ENCODE measurements at regions not wholly inside any gene's neighbourhood (a gene's known extent, or its start where the extent isn't known, plus 50 kb on each side); places are given as distances from the start of the nearest gene placed in this dataset.

GRCh38 chr12:41801261-41801660, 343.4 kb downstream of the GXYLT1 start:
- Histone ChIP-seq H3K27me3 (ENCODE audit: low read depth, low read length) (no peaks in the 10 kb centered on the region), H3K27ac (ENCODE audit: low read length) (no peak overlapping the region)

GRCh38 chr12:41799671-41800070, 345.0 kb downstream of the GXYLT1 start:
- Histone ChIP-seq H3K4me1 (ENCODE audit: control insufficient read depth in 1 of 2, insufficient read depth in 2 of 2, low read length in 2 of 2) (no peaks in the 10 kb centered on the region), H3K36me3 (ENCODE audit: control insufficient read depth in 1 of 2, insufficient read depth in 2 of 2, low read length in 2 of 2) (no peaks in the 10 kb centered on the region), H3K9me3 (ENCODE audit: control insufficient read depth in 1 of 2, low read length in 2 of 2) (no peaks in the 10 kb centered on the region)

More at GRCh38 chr12:41801261-41801660, 343.4 kb downstream of the GXYLT1 start:
- no peaks in the 10 kb centered on the region for H3K4me1 ChIP-seq (ENCODE audit: control insufficient read depth in 1 of 2, insufficient read depth in 2 of 2, low read length in 2 of 2)
- H3K4me3 ChIP-seq (ENCODE audit: low read depth in 1 of 2, low read length in 2 of 2), result no peak overlapping the region
- no peaks in the 10 kb centered on the region for H3K9me3 ChIP-seq (ENCODE audit: control insufficient read depth in 1 of 2, low read length in 2 of 2)
- no peaks in the 10 kb centered on the region for H3K36me3 ChIP-seq (ENCODE audit: control insufficient read depth in 1 of 2, insufficient read depth in 2 of 2, low read length in 2 of 2)

DNA sequence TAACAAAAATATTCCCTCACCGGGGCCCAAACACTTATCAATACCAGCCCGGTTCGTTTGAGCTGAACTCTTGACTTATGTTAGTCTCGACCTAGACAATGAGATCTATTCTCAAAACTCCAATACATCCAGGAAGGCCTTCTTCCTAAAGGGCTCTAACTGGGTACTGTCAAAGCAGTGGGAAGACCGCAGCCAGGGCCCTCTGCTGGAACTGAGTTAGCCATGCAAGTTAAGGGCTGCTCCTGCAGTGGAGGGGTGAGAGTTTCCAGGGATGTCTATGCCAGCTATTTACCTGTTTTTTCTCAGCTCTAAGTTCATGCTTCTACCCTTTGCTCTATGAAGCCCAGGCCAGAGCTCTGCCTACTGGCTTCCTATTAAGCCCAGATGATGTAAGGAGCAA, 348.8 kb downstream of the GXYLT1 start:
- Histone ChIP-seq H3K4me1 (ENCODE audit: control insufficient read depth in 1 of 2, insufficient read depth in 2 of 2, low read length in 2 of 2) (no peaks in the 10 kb centered on the region), H3K9me3 (ENCODE audit: control insufficient read depth in 1 of 2, low read length in 2 of 2) (peaks cover 0 to 10% of the 10 kb centered on the region in 2 donors), H3K27me3 (ENCODE audit: low read depth, low read length) (no peaks in the 10 kb centered on the region), H3K4me3 (ENCODE audit: low read depth in 1 of 2, low read length in 2 of 2) (no peak overlapping the region), H3K36me3 (ENCODE audit: control insufficient read depth in 1 of 2, insufficient read depth in 2 of 2, low read length in 2 of 2) (no peaks in the 10 kb centered on the region), H3K27ac (ENCODE audit: low read length) (no peak overlapping the region)

More at GRCh38 chr12:41799671-41800070, 345.0 kb downstream of the GXYLT1 start:
- Histone ChIP-seq H3K4me3 (ENCODE audit: low read depth in 1 of 2, low read length in 2 of 2) (no peak overlapping the region), H3K27me3 (ENCODE audit: low read depth, low read length) (no peaks in the 10 kb centered on the region), H3K27ac (ENCODE audit: low read length) (no peak overlapping the region)

DNA sequence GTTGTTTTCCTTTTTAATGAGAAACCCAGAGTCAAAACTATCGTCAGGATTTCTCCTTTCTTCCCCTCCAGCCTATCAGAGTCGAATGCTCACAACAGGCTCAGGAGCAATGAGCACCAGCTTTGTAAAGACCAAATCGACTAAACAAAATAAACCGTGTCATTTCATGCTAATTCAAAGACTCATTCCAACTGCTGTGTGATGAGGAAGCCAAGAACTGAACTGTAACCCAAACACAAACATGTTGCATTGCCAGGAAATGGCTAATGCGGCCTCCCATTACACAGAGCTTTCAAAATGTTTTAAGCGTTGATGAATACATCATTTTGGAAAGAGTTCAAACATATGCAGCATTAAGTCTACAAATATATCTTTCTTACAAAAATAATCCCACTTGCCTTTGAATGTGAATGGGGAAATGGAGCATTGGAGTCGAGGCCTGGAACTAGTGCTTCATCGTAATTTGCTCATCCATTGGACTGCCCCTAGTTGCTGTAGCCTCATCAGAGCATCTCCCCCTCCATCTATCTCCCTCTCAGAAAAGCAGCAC, 349.5 kb downstream of the GXYLT1 start:
- Histone ChIP-seq H3K4me1 (ENCODE audit: control insufficient read depth in 1 of 2, insufficient read depth in 2 of 2, low read length in 2 of 2) (no peaks in the 10 kb centered on the region), H3K36me3 (ENCODE audit: control insufficient read depth in 1 of 2, insufficient read depth in 2 of 2, low read length in 2 of 2) (no peaks in the 10 kb centered on the region), H3K27me3 (ENCODE audit: low read depth, low read length) (no peaks in the 10 kb centered on the region), H3K9me3 (ENCODE audit: control insufficient read depth in 1 of 2, low read length in 2 of 2) (peaks cover 0 to 10% of the 10 kb centered on the region in 2 donors), H3K27ac (ENCODE audit: low read length) (no peak overlapping the region), H3K4me3 (ENCODE audit: low read depth in 1 of 2, low read length in 2 of 2) (no peak overlapping the region)

GRCh38 chr12:41794336-41794735, 350.3 kb downstream of the GXYLT1 start:
- H3K27ac ChIP-seq (ENCODE audit: low read length), result no peak overlapping the region
- H3K36me3 ChIP-seq (ENCODE audit: control insufficient read depth in 1 of 2, insufficient read depth in 2 of 2, low read length in 2 of 2), result no peaks in the 10 kb centered on the region

DNA sequence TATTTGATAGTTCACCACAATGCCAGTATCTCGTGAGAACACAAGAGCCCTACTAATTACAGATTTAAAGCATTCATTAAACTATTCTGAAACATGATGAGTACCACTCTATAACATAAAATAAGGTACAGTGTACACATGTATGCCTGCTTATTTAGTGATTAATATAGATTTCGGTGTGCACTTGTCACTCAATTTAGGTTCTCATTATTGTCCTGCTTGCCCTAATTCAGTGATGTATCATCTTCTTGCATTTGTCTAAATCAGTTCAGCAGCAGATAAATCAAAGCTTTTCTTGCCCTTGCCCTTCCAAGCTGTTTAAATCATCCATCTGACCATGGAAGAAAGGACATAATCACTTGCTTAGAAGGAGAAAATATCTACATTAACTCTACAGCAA, 359.7 kb downstream of the GXYLT1 start:
- H3K4me1 ChIP-seq (ENCODE audit: control insufficient read depth in 1 of 2, insufficient read depth in 2 of 2, low read length in 2 of 2), result no peaks in the 10 kb centered on the region
- no peak overlapping the region for H3K27ac ChIP-seq (ENCODE audit: low read length)
- H3K4me3 ChIP-seq (ENCODE audit: low read depth in 1 of 2, low read length in 2 of 2), result no peak overlapping the region
- no peaks in the 10 kb centered on the region for H3K36me3 ChIP-seq (ENCODE audit: control insufficient read depth in 1 of 2, insufficient read depth in 2 of 2, low read length in 2 of 2)
- H3K9me3 ChIP-seq (ENCODE audit: control insufficient read depth in 1 of 2, low read length in 2 of 2), result no peaks in the 10 kb centered on the region
- H3K27me3 ChIP-seq (ENCODE audit: low read depth, low read length), result no peaks in the 10 kb centered on the region

More at GRCh38 chr12:41794336-41794735, 350.3 kb downstream of the GXYLT1 start:
- H3K4me1 ChIP-seq (ENCODE audit: control insufficient read depth in 1 of 2, insufficient read depth in 2 of 2, low read length in 2 of 2), result no peaks in the 10 kb centered on the region
- H3K27me3 ChIP-seq (ENCODE audit: low read depth, low read length), result no peaks in the 10 kb centered on the region
- H3K4me3 ChIP-seq (ENCODE audit: low read depth in 1 of 2, low read length in 2 of 2), result no peak overlapping the region
- H3K9me3 ChIP-seq (ENCODE audit: control insufficient read depth in 1 of 2, low read length in 2 of 2), result peaks cover 0 to 10% of the 10 kb centered on the region in 2 donors

DNA sequence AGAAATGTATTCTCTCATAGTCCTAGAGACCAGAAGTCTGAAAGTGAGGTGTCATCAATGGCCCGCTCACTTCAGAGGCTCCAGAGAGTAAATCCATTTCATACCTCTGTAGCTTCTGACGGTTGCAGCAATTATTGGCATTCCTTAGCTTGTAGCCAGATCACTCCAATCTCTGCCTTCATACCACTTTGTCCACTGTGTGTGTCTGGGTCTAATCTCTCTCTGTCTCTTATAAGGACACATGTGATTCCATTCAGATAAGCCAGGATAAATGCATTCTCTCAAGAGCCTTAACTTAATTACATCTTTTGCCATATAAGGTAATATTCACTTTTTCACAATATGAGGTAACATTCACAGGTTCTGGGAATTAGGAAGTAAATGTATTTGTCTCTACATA, 365.7 kb downstream of the GXYLT1 start:
- Histone ChIP-seq H3K4me3 (ENCODE audit: low read depth in 1 of 2, low read length in 2 of 2) (no peak overlapping the region), H3K36me3 (ENCODE audit: control insufficient read depth in 1 of 2, insufficient read depth in 2 of 2, low read length in 2 of 2) (no peaks in the 10 kb centered on the region), H3K27me3 (ENCODE audit: low read depth, low read length) (no peaks in the 10 kb centered on the region), H3K9me3 (ENCODE audit: control insufficient read depth in 1 of 2, low read length in 2 of 2) (no peaks in the 10 kb centered on the region), H3K27ac (ENCODE audit: low read length) (no peak overlapping the region), H3K4me1 (ENCODE audit: control insufficient read depth in 1 of 2, insufficient read depth in 2 of 2, low read length in 2 of 2) (no peaks in the 10 kb centered on the region)

DNA sequence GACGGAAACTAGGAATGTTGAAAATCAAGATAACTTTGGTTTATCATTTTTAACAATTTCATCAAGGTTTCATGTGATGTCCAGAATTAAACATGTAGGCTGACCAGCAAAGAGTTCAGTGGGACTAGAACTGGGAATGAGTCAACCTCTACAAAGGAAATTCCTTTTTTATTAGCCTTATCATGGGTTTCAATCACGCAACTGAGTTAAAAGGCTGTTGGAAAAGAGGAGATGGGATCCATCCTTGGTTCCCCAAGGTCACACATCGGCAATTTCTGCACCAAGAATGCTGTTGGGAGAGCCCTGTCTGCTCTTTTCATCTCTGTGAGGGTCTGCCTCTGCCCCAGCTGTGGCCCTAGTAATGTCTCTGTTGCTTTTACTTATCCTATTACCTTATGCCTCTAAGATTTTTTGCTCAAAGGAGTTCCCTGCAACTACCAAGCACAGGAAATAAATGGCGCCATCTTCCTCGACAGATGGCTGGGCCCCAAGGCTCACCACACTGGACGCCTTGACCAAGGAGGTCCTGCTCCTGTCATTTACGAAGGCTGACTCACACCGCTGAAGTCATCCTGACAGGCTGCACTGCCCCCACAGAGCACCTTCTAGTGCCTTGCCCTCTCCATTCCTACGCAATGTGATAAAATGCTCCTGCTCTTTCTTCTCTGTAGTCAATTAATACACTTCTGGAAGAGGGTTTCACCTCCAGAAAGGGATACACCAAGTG, 367.4 kb downstream of the GXYLT1 start:
- Histone ChIP-seq H3K27ac (ENCODE audit: low read length) (no peak overlapping the region), H3K9me3 (ENCODE audit: control insufficient read depth in 1 of 2, low read length in 2 of 2) (no peaks in the 10 kb centered on the region), H3K4me3 (ENCODE audit: low read depth in 1 of 2, low read length in 2 of 2) (no peak overlapping the region), H3K36me3 (ENCODE audit: control insufficient read depth in 1 of 2, insufficient read depth in 2 of 2, low read length in 2 of 2) (no peaks in the 10 kb centered on the region), H3K4me1 (ENCODE audit: control insufficient read depth in 1 of 2, insufficient read depth in 2 of 2, low read length in 2 of 2) (no peaks in the 10 kb centered on the region), H3K27me3 (ENCODE audit: low read depth, low read length) (no peaks in the 10 kb centered on the region)

- no peaks in the 10 kb centered on the region for H3K36me3 ChIP-seq (ENCODE audit: control insufficient read depth in 1 of 2, insufficient read depth in 2 of 2, low read length in 2 of 2)
- H3K9me3 ChIP-seq (ENCODE audit: control insufficient read depth in 1 of 2, low read length in 2 of 2), result no peaks in the 10 kb centered on the region
- no peak overlapping the region for H3K27ac ChIP-seq (ENCODE audit: low read length)
- H3K4me1 ChIP-seq (ENCODE audit: control insufficient read depth in 1 of 2, insufficient read depth in 2 of 2, low read length in 2 of 2), result no peaks in the 10 kb centered on the region
- H3K4me3 ChIP-seq (ENCODE audit: low read depth in 1 of 2, low read length in 2 of 2), result no peak overlapping the region
- H3K27me3 ChIP-seq (ENCODE audit: low read depth, low read length), result no peaks in the 10 kb centered on the region
Observed at GRCh38 chr12:41772478-41772877, 372.2 kb downstream of the GXYLT1 start.

GRCh38 chr12:41769810-41770209, 374.9 kb downstream of the GXYLT1 start:
- no peak overlapping the region for H3K27ac ChIP-seq (ENCODE audit: low read length)
- H3K4me1 ChIP-seq (ENCODE audit: control insufficient read depth in 1 of 2, insufficient read depth in 2 of 2, low read length in 2 of 2), result no peaks in the 10 kb centered on the region
- H3K4me3 ChIP-seq (ENCODE audit: low read depth in 1 of 2, low read length in 2 of 2), result no peak overlapping the region
- no peaks in the 10 kb centered on the region for H3K27me3 ChIP-seq (ENCODE audit: low read depth, low read length)
- H3K36me3 ChIP-seq (ENCODE audit: control insufficient read depth in 1 of 2, insufficient read depth in 2 of 2, low read length in 2 of 2), result no peaks in the 10 kb centered on the region
- no peaks in the 10 kb centered on the region for H3K9me3 ChIP-seq (ENCODE audit: control insufficient read depth in 1 of 2, low read length in 2 of 2)

DNA sequence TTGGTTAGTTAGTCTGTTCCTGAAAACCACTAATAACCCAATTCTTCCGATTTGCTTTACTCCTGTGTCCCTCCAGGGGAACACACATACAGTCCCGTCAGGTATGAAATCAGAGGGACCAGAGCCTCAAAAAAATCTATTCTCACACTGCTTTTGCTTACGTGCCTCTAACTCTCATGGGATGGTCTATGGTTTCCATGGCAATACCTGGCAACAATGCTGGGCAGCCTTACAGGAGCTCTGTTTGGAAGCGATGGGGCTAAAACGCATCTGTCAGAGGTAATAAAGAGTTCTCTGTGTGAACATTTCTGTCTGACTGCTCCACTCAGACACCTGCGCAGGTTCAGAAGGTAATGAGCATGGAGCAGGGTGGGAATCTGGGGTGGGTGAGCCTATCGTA, 376.2 kb downstream of the GXYLT1 start:
- Histone ChIP-seq H3K27ac (ENCODE audit: low read length) (no peak overlapping the region), H3K4me3 (ENCODE audit: low read depth in 1 of 2, low read length in 2 of 2) (no peak overlapping the region), H3K36me3 (ENCODE audit: control insufficient read depth in 1 of 2, insufficient read depth in 2 of 2, low read length in 2 of 2) (no peaks in the 10 kb centered on the region), H3K27me3 (ENCODE audit: low read depth, low read length) (no peaks in the 10 kb centered on the region), H3K4me1 (ENCODE audit: control insufficient read depth in 1 of 2, insufficient read depth in 2 of 2, low read length in 2 of 2) (no peaks in the 10 kb centered on the region), H3K9me3 (ENCODE audit: control insufficient read depth in 1 of 2, low read length in 2 of 2) (no peaks in the 10 kb centered on the region)

DNA sequence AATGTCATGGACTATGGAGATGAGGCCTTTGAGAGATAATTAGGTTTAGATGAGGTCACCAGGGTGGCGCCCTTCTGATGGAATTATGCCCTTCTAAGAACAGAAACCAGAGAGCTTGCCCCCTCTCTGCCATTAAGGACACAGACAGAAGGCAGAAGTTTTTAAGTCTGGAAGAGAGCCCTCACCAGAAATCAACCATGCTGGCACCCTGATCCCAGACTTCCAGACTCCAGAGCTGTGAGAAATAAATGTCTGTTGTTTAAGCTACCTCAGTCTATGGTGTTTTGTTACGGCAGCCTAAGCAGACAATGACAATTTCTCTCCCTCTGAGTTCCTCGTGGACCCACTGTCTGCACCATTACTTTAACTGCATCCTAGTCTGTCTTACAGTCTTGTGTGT, 382.0 kb downstream of the GXYLT1 start:
- H3K27ac ChIP-seq (ENCODE audit: low read length), result no peak overlapping the region
- H3K9me3 ChIP-seq (ENCODE audit: control insufficient read depth in 1 of 2, low read length in 2 of 2), result no peaks in the 10 kb centered on the region
- H3K36me3 ChIP-seq (ENCODE audit: control insufficient read depth in 1 of 2, insufficient read depth in 2 of 2, low read length in 2 of 2), result no peaks in the 10 kb centered on the region
- H3K27me3 ChIP-seq (ENCODE audit: low read depth, low read length), result no peaks in the 10 kb centered on the region
- H3K4me3 ChIP-seq (ENCODE audit: low read depth in 1 of 2, low read length in 2 of 2), result no peak overlapping the region
- H3K4me1 ChIP-seq (ENCODE audit: control insufficient read depth in 1 of 2, insufficient read depth in 2 of 2, low read length in 2 of 2), result no peaks in the 10 kb centered on the region
